Testis (tissue), 2 donors: ENCODE measurements at regions not wholly inside any gene's neighbourhood (a gene's known extent, or its start where the extent isn't known, plus 50 kb on each side); places are given as distances from the start of the nearest gene placed in this dataset.

Experiments
- DNase-seq: peaks from one replicate; pipeline ENCODE4 v3.0.0-alpha.2; 2019
- H3K27ac ChIP-seq, 2 donors: fragments of 200-600 bp; sonication (generic); one replicate each; pipeline ENCODE4 v1.5.1; 2019
- H3K27me3 ChIP-seq: fragments of 200-600 bp; sonication (generic); one replicate; pipeline ENCODE4 v1.5.1; 2019
- H3K36me3 ChIP-seq: fragments of 200-600 bp; sonication (generic); one replicate; pipeline ENCODE4 v1.5.1; 2017; ENCODE audit warnings: low read depth; ENCODE audit errors: missing control alignments
- H3K4me1 ChIP-seq: fragments of 200-600 bp; sonication (generic); one replicate; pipeline ENCODE4 v1.5.1; 2019
- H3K4me3 ChIP-seq, 2 donors: fragments of 200-600 bp; sonication (generic); one replicate each; pipeline ENCODE4 v1.5.1; 2017 to 2019
- H3K9me3 ChIP-seq: fragments of 200-600 bp; sonication (generic); one replicate; pipeline ENCODE4 v1.5.1; 2017
- POLR2A ChIP-seq: fragments of 450-650 bp; IDR thresholded peaks from one replicate; pipeline ENCODE4 v1.6.1; 2017; ENCODE audit warnings: antibody characterized with exemption, mild to moderate bottlenecking, moderate library complexity
- WGBS, 2 donors: methylation state at CpG; one replicate each; pipeline ENCODE4 v1.1.5; 2018; 5-methylcytosine and 5-hydroxymethylcytosine counted together
- intact Hi-C: fragments of 100-400 bp; cut with DNase I; formaldehyde crosslinking; loops from one replicate; pipeline ENCODE4 v1.15.1; 2023; ENCODE audit warnings: low total_unique reads
- TF ChIP-seq, protein P1 (sequence below), 3 experiments: fragments of 450-650 bp in 2 of 3; fragments of 200-600 bp in 1 of 3; sonication (generic) in 1 of 3; IDR thresholded peaks; one replicate each; pipeline ENCODE4 v1.5.1; 2016 to 2019; ENCODE audit warnings: antibody characterized with exemption in 3 of 3, mild to moderate bottlenecking in 2 of 3, moderate library complexity in 1 of 3

DNA sequence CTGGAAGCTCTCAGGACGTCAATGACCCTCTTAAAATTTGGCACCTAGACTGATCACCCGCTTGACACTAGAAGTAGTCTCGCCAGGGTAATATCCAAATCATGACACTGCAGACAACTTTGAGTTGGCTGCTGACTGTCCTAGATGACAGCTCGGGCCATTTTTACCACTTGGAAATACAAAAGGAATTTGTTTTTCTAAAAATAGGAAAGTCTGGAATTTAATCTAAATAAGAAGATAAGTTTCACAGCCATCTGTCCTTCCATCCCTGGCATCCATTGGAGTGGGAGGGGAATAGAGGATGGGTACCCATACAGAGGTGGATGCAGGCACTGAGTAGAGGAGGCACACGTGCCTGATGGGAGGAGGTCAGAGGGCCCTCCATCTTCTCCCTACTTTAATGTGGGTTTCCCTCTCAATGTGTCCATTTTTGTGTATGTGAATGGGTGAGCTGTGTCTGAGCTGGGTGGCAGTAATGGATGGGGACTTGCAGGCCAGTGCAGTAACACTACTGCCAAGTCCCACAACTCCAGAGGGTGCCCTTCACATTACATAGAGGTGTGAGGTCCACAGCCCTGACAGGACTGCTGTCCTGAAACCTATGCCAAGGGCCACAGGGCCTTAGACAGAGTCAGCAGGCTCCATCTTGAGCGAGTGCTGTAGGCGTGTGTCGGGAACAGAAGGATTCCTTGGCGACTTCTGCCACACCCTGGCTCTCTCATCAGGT lies 104.8 kb upstream of the IPO9 start:
- H3K27ac ChIP-seq = no peak overlapping the region
- TF ChIP-seq POLR2A = no peak
- TF ChIP-seq, protein P1, sequence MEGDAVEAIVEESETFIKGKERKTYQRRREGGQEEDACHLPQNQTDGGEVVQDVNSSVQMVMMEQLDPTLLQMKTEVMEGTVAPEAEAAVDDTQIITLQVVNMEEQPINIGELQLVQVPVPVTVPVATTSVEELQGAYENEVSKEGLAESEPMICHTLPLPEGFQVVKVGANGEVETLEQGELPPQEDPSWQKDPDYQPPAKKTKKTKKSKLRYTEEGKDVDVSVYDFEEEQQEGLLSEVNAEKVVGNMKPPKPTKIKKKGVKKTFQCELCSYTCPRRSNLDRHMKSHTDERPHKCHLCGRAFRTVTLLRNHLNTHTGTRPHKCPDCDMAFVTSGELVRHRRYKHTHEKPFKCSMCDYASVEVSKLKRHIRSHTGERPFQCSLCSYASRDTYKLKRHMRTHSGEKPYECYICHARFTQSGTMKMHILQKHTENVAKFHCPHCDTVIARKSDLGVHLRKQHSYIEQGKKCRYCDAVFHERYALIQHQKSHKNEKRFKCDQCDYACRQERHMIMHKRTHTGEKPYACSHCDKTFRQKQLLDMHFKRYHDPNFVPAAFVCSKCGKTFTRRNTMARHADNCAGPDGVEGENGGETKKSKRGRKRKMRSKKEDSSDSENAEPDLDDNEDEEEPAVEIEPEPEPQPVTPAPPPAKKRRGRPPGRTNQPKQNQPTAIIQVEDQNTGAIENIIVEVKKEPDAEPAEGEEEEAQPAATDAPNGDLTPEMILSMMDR (IDR thresholded peaks at IDR 0.05) = no peak
- intact Hi-C loops = no loop called here
- WGBS, 2 donors = 61 to 63% methylated on average over 9 of the region's 9 CpGs
- peaks cover 3% of the 10 kb centered on the region for H3K4me1 ChIP-seq
- no peak for DNase-seq
- H3K27me3 ChIP-seq = no peaks in the 10 kb centered on the region
- H3K36me3 ChIP-seq = no peaks in the 10 kb centered on the region
- no peaks in the 10 kb centered on the region for H3K9me3 ChIP-seq
- H3K4me3 ChIP-seq = no peak overlapping the region

DNA sequence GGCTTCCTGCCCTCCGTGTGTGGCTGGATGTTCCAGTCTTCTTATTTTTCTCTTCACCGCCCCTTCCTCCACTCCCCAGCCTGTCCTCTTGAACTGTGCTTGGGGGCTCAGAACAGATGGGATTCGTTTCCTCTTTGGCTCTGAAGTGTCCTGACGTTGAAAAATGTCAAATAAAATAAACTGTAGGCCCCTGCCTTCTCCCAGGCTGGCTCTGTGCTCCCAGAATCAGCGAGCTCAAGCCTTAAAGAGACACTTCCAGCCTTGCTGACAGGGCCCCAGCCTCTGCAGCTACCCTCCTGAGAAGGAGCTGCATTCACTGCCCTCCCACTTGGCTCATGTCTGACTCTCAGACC lies 104.2 kb upstream of the IPO9 start:
- H3K27me3 ChIP-seq = no peaks in the 10 kb centered on the region
- no peaks in the 10 kb centered on the region for H3K9me3 ChIP-seq
- intact Hi-C loops = no loop called here
- H3K27ac ChIP-seq = no peak overlapping the region
- TF ChIP-seq, protein P1 (IDR thresholded peaks at IDR 0.05) = no peak
- TF ChIP-seq POLR2A = no peak
- 80 to 81% methylated on average over 5 of the region's 5 CpGs for WGBS, 2 donors
- H3K4me1 ChIP-seq = no peaks in the 10 kb centered on the region
- DNase-seq = no peak
- H3K36me3 ChIP-seq = no peaks in the 10 kb centered on the region
- H3K4me3 ChIP-seq = no peak overlapping the region

DNA sequence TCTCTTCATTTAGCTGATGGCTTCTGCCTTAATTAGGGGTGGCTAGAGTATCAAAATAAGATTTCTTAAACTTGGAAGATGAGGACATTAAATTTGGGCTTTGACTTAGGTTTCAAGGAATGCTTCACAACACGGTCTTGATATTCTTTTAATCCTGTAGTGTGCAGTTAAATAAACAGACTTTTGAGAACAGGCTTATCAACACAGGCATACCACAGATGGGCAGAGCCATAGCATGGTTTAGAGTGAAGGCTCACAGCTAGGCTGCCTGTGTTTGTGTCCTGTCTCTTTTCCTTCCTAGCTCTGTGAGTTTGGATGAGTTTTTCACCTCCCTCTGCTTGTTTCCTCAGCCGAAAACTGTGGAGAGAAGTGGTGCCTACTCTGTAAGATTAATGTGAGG lies 102.3 kb upstream of the IPO9 start:
- DNase-seq = no peak
- Histone ChIP-seq H3K9me3 (no peaks in the 10 kb centered on the region), H3K4me3 (no peak overlapping the region), H3K4me1 (peaks cover 5% of the 10 kb centered on the region), H3K27me3 (no peaks in the 10 kb centered on the region), H3K36me3 (no peaks in the 10 kb centered on the region), H3K27ac (no peak overlapping the region)
- intact Hi-C loops = no loop called here
- TF ChIP-seq POLR2A = no peak
- TF ChIP-seq, protein P1 (IDR thresholded peaks at IDR 0.05) = no peak
- WGBS, 2 donors = 80 to 83% methylated on average over 2 of the region's 2 CpGs

DNA sequence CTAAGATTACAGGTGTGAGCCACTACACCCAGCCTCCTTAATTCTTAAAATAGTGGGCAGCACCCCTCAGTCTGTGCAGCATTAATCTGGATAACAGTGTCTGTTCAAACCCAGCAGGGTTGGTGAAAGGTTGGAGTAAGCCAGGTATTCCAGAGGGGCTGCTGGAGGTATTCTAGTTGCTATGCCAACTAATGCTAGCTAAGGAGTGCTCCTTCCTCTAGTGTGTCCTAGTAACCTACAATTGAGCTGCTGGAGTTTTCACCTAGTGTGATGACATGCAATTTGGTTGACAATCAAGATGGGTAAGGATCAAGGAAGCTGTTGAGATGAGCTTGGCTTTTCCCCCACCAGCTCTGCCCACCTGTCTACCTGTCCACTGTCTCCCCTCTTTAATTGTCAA lies 100.2 kb upstream of the IPO9 start:
- no peaks in the 10 kb centered on the region for H3K9me3 ChIP-seq
- DNase-seq = no peak
- no peaks in the 10 kb centered on the region for H3K36me3 ChIP-seq
- H3K27me3 ChIP-seq = no peaks in the 10 kb centered on the region
- intact Hi-C loops = no loop called here
- H3K27ac ChIP-seq = no peak overlapping the region
- H3K4me3 ChIP-seq = no peak overlapping the region
- peaks cover 5% of the 10 kb centered on the region for H3K4me1 ChIP-seq
- no peak for TF ChIP-seq POLR2A
- TF ChIP-seq, protein P1 (IDR thresholded peaks at IDR 0.05) = no peak

DNA sequence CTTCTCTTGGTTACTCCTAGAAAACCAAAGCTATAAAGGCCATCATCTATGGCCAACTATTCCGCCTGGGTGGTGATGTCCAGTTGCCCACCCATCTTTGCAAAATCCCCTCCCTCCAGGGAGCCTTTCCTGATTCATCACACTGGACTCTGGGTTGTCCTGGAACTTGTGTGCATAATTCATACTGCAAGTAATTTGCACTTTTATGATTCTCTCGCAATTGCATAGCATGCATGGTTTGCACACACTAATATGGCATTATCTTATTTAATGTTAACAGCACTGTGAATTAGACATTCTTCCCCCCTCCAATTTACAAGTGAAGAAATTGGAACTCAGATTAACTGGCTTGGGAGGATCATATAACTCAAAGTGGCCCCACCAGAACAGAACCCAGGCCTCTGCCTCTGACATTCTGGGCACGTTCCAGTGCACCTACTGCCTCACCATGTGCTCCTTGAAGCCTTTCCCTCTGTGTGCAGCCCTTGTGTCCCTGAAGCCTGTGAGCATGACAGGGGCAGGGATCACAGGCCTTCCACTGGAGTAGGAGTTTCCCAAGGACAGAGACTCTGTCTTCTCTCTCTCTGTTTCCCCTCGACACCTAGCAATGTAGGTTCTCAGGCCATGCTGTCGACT lies 98.9 kb upstream of the IPO9 start:
- Histone ChIP-seq H3K36me3 (no peaks in the 10 kb centered on the region), H3K4me1 (peaks cover 5% of the 10 kb centered on the region), H3K9me3 (no peaks in the 10 kb centered on the region), H3K27me3 (no peaks in the 10 kb centered on the region), H3K27ac (no peak overlapping the region), H3K4me3 (no peak overlapping the region)
- no peak for DNase-seq
- no peak for TF ChIP-seq POLR2A
- TF ChIP-seq, protein P1 (IDR thresholded peaks at IDR 0.05) = no peak
- intact Hi-C loops = no loop called here
- WGBS, 2 donors = 82 to 88% methylated on average over 5 of the region's 5 CpGs
